ENCODE measurements at regions not wholly inside any gene's neighbourhood (a gene's known extent, or its start where the extent isn't known, plus 50 kb on each side); places are given as distances from the start of the nearest gene placed in this dataset.

GRCh38 chr2:67834482-67834881, 228.3 kb downstream of the C1D start (continued):
- TF ChIP-seq ZBTB2 (CRISPR knock-in tag; IDR thresholded peaks at IDR 0.05; ENCODE audit: low read depth) = no peak
- no peak for TF ChIP-seq ZNF562 (CRISPR knock-in tag; IDR thresholded peaks at IDR 0.05; ENCODE audit: borderline replicate concordance)
- TF ChIP-seq, protein P1, sequence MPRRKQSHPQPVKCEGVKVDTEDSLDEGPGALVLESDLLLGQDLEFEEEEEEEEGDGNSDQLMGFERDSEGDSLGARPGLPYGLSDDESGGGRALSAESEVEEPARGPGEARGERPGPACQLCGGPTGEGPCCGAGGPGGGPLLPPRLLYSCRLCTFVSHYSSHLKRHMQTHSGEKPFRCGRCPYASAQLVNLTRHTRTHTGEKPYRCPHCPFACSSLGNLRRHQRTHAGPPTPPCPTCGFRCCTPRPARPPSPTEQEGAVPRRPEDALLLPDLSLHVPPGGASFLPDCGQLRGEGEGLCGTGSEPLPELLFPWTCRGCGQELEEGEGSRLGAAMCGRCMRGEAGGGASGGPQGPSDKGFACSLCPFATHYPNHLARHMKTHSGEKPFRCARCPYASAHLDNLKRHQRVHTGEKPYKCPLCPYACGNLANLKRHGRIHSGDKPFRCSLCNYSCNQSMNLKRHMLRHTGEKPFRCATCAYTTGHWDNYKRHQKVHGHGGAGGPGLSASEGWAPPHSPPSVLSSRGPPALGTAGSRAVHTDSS (CRISPR knock-in tag; conservative IDR thresholded peaks at IDR 0.05) = no peak
- TF ChIP-seq ZNF24 (IDR thresholded peaks at IDR 0.05) = no peak

DNA sequence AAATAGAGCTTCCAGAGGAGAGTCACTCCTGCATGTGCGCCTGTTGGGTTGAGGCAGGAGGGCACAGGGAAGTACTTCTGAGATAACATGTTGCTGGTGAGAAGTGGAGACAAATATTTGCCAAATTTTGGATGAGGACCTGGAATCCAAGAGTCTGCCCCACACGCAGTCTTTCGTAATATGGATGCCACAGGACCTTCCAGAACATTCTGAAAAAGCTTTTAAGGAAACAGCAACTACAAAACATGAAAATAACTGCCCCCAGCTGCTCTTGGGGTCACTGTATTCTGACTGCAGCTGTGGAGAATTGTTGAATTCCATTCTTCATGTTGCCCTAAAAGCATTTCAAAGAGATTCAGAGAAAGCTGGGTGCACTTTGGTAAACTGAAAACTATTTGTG, 227.5 kb downstream of the C1D start:
- ChIA-PET CTCF (ENCODE audit: low intra/inter-chr PET ratio, low total read pairs) (no interaction called here), POLR2A (interaction anchor here (0.7 kb wide), 1 partner anchor 1400 kb away, joined by 3 read pairs; the partner anchor contains the start of gene MEIS1)
- Histone ChIP-seq H3K36me3 (replicated peaks in 1 of 2; ENCODE audit: control insufficient read depth in 1 of 2, insufficient read depth in 2 of 2, low read length in 2 of 2) (no peaks in the 10 kb centered on the region), H3K27me3 (ENCODE audit: control insufficient read depth in 1 of 2, insufficient read depth in 2 of 2, low read length in 2 of 2) (no peaks in the 10 kb centered on the region), H2AFZ (ENCODE audit: low read length) (no peak overlapping the region), H3K4me2 (ENCODE audit: low read depth, low read length) (no peak overlapping the region), H4K20me1 (ENCODE audit: insufficient read depth, low read length) (no peaks in the 10 kb centered on the region), H3K4me1 (ENCODE audit: insufficient read depth, low read length) (no peaks in the 10 kb centered on the region), H3K4me3 (replicated peaks in 1 of 3; ENCODE audit: insufficient read depth in 1 of 3, low read depth in 2 of 3, low read length in 3 of 3) (no peak overlapping the region), H3K9me3 (ENCODE audit: low read length) (no peaks in the 10 kb centered on the region), H3K27ac (ENCODE audit: extremely low read length, insufficient read depth, low read length) (no peak overlapping the region), H3K79me2 (ENCODE audit: insufficient read depth, low read length) (no peaks in the 10 kb centered on the region), H3K9ac (ENCODE audit: insufficient read depth, low read depth, low read length) (no peak overlapping the region)
- FAIRE-seq (no peak), ATAC-seq (no peak), DNase-seq (ENCODE audit: low spot score) (no peak)
- intact Hi-C loops (cut with micrococcal nuclease; ENCODE audit: unreplicated experiment) = no loop called here
- WGBS (ENCODE audit: low lambda C conversion rate) = 26% methylated on average over 3 of the region's 3 CpGs
- BruUV-seq (replicated peaks) = no TSS peak
- in situ Hi-C loops (cut with HindIII; ENCODE audit: extremely low pct_ligation_motif_present, low pct_unique_long_range_greater_than_20kb) = loop anchor here (25.0 kb wide), 1 partner anchor 1248 kb away; no protein-coding TSS in a partner anchor
- TF ChIP-seq KDM4B (CRISPR knock-in tag; IDR thresholded peaks at IDR 0.05) (no peak), ZNF264 (CRISPR knock-in tag; IDR thresholded peaks at IDR 0.05) (no peak), HNF1A (IDR thresholded peaks at IDR 0.05; ENCODE audit: low read depth) (no peak), HNF1A (CRISPR knock-in tag; IDR thresholded peaks at IDR 0.05; ENCODE audit: borderline replicate concordance) (no peak), NR3C1 (CRISPR knock-in tag; IDR thresholded peaks at IDR 0.05) (no peak), ZNF569 (CRISPR knock-in tag; IDR thresholded peaks at IDR 0.05; ENCODE audit: borderline replicate concordance) (no peak), PHF20 (CRISPR knock-in tag; IDR thresholded peaks at IDR 0.05) (no peak), MYC (CRISPR knock-in tag; IDR thresholded peaks at IDR 0.05; ENCODE audit: borderline replicate concordance) (no peak), HES4 (CRISPR knock-in tag; IDR thresholded peaks at IDR 0.05; ENCODE audit: borderline replicate concordance) (no peak)
- TF ChIP-seq, protein P2, sequence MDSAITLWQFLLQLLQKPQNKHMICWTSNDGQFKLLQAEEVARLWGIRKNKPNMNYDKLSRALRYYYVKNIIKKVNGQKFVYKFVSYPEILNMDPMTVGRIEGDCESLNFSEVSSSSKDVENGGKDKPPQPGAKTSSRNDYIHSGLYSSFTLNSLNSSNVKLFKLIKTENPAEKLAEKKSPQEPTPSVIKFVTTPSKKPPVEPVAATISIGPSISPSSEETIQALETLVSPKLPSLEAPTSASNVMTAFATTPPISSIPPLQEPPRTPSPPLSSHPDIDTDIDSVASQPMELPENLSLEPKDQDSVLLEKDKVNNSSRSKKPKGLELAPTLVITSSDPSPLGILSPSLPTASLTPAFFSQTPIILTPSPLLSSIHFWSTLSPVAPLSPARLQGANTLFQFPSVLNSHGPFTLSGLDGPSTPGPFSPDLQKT (CRISPR knock-in tag; IDR thresholded peaks at IDR 0.05; ENCODE audit: borderline replicate concordance) = no peak
- TF ChIP-seq, protein P3, sequence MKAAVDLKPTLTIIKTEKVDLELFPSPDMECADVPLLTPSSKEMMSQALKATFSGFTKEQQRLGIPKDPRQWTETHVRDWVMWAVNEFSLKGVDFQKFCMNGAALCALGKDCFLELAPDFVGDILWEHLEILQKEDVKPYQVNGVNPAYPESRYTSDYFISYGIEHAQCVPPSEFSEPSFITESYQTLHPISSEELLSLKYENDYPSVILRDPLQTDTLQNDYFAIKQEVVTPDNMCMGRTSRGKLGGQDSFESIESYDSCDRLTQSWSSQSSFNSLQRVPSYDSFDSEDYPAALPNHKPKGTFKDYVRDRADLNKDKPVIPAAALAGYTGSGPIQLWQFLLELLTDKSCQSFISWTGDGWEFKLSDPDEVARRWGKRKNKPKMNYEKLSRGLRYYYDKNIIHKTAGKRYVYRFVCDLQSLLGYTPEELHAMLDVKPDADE (CRISPR knock-in tag; IDR thresholded peaks at IDR 0.05) = no peak
